K562 (cell line): ENCODE measurements at regions not wholly inside any gene's neighbourhood (a gene's known extent, or its start where the extent isn't known, plus 50 kb on each side); places are given as distances from the start of the nearest gene placed in this dataset.

Source experiments
- ARHGAP35 ChIP-seq: fragments of 450-650 bp; IDR thresholded peaks from 2 replicates; pipeline ENCODE4 v1.6.1; 2018; ENCODE audit not compliant: partially characterized antibody
- C11orf30 ChIP-seq: fragments of 450-650 bp; IDR thresholded peaks from 2 replicates; pipeline ENCODE4 v1.6.1; 2016; ENCODE audit warnings: low read depth, mild to moderate bottlenecking
- CBX5 ChIP-seq: IDR thresholded peaks from 2 replicates; pipeline ENCODE4 v1.6.1; 2014; ENCODE audit warnings: low read depth, borderline replicate concordance
- E2F8 ChIP-seq: fragments of 450-650 bp; IDR thresholded peaks from 2 replicates; pipeline ENCODE4 v1.7.1; 2018; ENCODE audit warnings: mild to moderate bottlenecking, low read depth; ENCODE audit not compliant: partially characterized antibody
- GTF2A2 ChIP-seq: IDR thresholded peaks from 2 replicates; pipeline ENCODE4 v1.6.1; 2016; ENCODE audit warnings: mild to moderate bottlenecking, missing genetic modification characterization, missing compliant biosample characterization
- HMGN3 ChIP-seq: IDR thresholded peaks from 2 replicates; pipeline ENCODE4 v1.6.1; 2011; ENCODE audit warnings: borderline replicate concordance, low read depth, mild to moderate bottlenecking, mixed read lengths, low read length; ENCODE audit not compliant: insufficient read length; ENCODE audit errors: extremely low read depth
- ILK ChIP-seq: fragments of 450-650 bp; IDR thresholded peaks from 2 replicates; pipeline ENCODE4 v1.6.1; 2016; ENCODE audit warnings: missing genetic modification characterization, low read depth, mild to moderate bottlenecking, missing compliant biosample characterization, moderate library complexity, borderline replicate concordance
- MAFG ChIP-seq: fragments of 450-650 bp; conservative IDR thresholded peaks from 2 replicates; pipeline ENCODE4 v1.6.1; 2016; ENCODE audit warnings: missing genetic modification characterization, missing compliant biosample characterization
- MTF1 ChIP-seq: fragments of 250-450 bp; sonication (Bioruptor Pico); IDR thresholded peaks from 2 replicates; pipeline ENCODE4 v1.9.0; 2021; ENCODE audit warnings: moderate library complexity, mild to moderate bottlenecking, inconsistent platforms, borderline replicate concordance
- MXD1 ChIP-seq: fragments of 250-450 bp; sonication (Bioruptor Pico); IDR thresholded peaks from 2 replicates; pipeline ENCODE4 v1.8.0; 2021; ENCODE audit warnings: borderline replicate concordance, mild to moderate bottlenecking, moderate library complexity; ENCODE audit not compliant: poor library complexity, severe bottlenecking
- NFATC3 ChIP-seq: fragments of 450-650 bp; IDR thresholded peaks from 2 replicates; pipeline ENCODE4 v1.6.1; 2017; ENCODE audit warnings: mild to moderate bottlenecking
- NFYB ChIP-seq: IDR thresholded peaks from 2 replicates; pipeline ENCODE4 v1.6.1; 2011; ENCODE audit warnings: mild to moderate bottlenecking, moderate library complexity; ENCODE audit not compliant: insufficient read length; ENCODE audit errors: extremely low read depth
- POLR2B ChIP-seq: fragments of 450-650 bp; IDR thresholded peaks from 2 replicates; pipeline ENCODE4 v1.6.1; 2018; ENCODE audit warnings: low read depth; ENCODE audit not compliant: partially characterized antibody
- SMARCE1 ChIP-seq: fragments of 450-650 bp; IDR thresholded peaks from 2 replicates; pipeline ENCODE4 v1.7.1; 2016; ENCODE audit warnings: mild to moderate bottlenecking
- SRSF7 ChIP-seq: fragments of 200-400 bp; formaldehyde crosslinking; optimal IDR thresholded peaks from 2 replicates; pipeline ENCODE3; 2017; ENCODE audit warnings: mild to moderate bottlenecking, low read depth, low read length
- SRSF9 ChIP-seq: fragments of 200-400 bp; formaldehyde crosslinking; IDR thresholded peaks from 2 replicates; pipeline ENCODE4 v1.6.1; 2017; ENCODE audit warnings: low read depth, low read length, borderline replicate concordance
- TSHZ1 ChIP-seq: fragments of 250-450 bp; sonication (Bioruptor Pico); IDR thresholded peaks from 2 replicates; pipeline ENCODE4 v1.4.0; 2020; ENCODE audit warnings: mild to moderate bottlenecking, moderate library complexity
- U2AF2 ChIP-seq: fragments of 200-400 bp; formaldehyde crosslinking; optimal IDR thresholded peaks from 2 replicates; pipeline ENCODE3; 2017; ENCODE audit warnings: low read depth, mild to moderate bottlenecking, low read length
- ZBTB8A ChIP-seq: fragments of 450-650 bp; IDR thresholded peaks from 2 replicates; pipeline ENCODE4 v1.6.1; 2018; ENCODE audit warnings: mild to moderate bottlenecking, moderate library complexity; ENCODE audit not compliant: partially characterized antibody
- ZEB2 ChIP-seq: fragments of 450-650 bp; IDR thresholded peaks from 2 replicates; pipeline ENCODE4 v1.6.1; 2016
- ZNF124 ChIP-seq: sonication (generic); formaldehyde crosslinking; IDR thresholded peaks from 2 replicates; pipeline ENCODE4 v1.8.1; 2022; ENCODE audit warnings: missing genetic modification reagents
- ZNF324 ChIP-seq: fragments of 250-450 bp; sonication (Bioruptor Pico); IDR thresholded peaks from 2 replicates; pipeline ENCODE4 v1.4.0; 2020; ENCODE audit warnings: mild to moderate bottlenecking
- ZNF431 ChIP-seq: sonication (generic); formaldehyde crosslinking; IDR thresholded peaks from 2 replicates; pipeline ENCODE4 v1.8.0; 2022; ENCODE audit warnings: mild to moderate bottlenecking, missing genetic modification reagents
- ZNF445 ChIP-seq: fragments of 250-450 bp; sonication (Bioruptor Pico); IDR thresholded peaks from 2 replicates; pipeline ENCODE4 v1.4.0; 2020; ENCODE audit warnings: low read depth, mild to moderate bottlenecking, moderate library complexity

GRCh38 chr11:86176165-86176884 lies 68.2 kb upstream of the EED start (continued):
- TF ChIP-seq ILK (no peak), TSHZ1 (CRISPR knock-in tag) (no peak), ZNF324 (no peak), CBX5 (no peak), GTF2A2 (tag) (no peak), POLR2B (peak; percentile 13), E2F8 (peak; percentile 52), NFYB (no peak), ZBTB8A (no peak), MAFG (peak; percentile 98), ZEB2 (peak; percentile 92), MXD1 (CRISPR knock-in tag) (no peak), ARHGAP35 (no peak), HMGN3 (peak; percentile 33), SRSF7 (no peak), SRSF9 (no peak), ZNF431 (CRISPR knock-in tag) (no peak), ZNF445 (CRISPR knock-in tag) (no peak), C11orf30 (peak; percentile 96), MTF1 (no peak), NFATC3 (peak; percentile 60), ZNF124 (CRISPR knock-in tag) (no peak), U2AF2 (no peak), SMARCE1 (peak; percentile 97)
